LNCaP clone FGC (cell line): ENCODE measurements at regions not wholly inside any gene's neighbourhood (a gene's known extent, or its start where the extent isn't known, plus 50 kb on each side); places are given as distances from the start of the nearest gene placed in this dataset.

Source experiments
- DNase-seq: peaks from one replicate; pipeline ENCODE4 v3.0.0-alpha.2; 2011; ENCODE audit warnings: low read depth
- H3K4me3 ChIP-seq: 2 replicates; pipeline ENCODE4 v1.5.1; 2011; ENCODE audit warnings: mild to moderate bottlenecking, low read depth, low read length, control low read depth
- TF ChIP-seq, protein P1 (sequence below): IDR thresholded peaks from 2 replicates; pipeline ENCODE4 v1.5.1; 2012; ENCODE audit warnings: mild to moderate bottlenecking; ENCODE audit not compliant: control insufficient read depth, insufficient read depth; ENCODE audit errors: extremely low read depth

DNA sequence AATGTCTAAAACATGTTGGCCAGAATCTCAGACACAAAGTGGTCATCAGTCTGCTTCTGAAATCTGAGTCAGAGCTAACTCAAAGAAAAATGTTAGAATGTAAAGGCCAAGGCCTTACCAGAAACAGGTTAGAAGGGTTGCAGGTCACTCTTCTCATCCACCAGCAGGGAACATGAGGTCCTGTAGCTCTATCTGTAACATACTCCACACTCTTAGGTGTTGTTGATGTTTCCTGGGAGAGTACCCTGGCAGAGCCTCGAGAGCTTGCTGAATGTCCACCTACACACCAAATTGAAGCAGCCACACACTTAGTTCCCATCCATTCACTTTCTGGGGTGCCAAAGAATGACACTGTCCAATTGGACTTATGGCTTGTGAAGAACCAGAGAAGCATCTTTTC, 76.6 kb upstream of the INPP4B start:
- no peak for DNase-seq
- TF ChIP-seq, protein P1, sequence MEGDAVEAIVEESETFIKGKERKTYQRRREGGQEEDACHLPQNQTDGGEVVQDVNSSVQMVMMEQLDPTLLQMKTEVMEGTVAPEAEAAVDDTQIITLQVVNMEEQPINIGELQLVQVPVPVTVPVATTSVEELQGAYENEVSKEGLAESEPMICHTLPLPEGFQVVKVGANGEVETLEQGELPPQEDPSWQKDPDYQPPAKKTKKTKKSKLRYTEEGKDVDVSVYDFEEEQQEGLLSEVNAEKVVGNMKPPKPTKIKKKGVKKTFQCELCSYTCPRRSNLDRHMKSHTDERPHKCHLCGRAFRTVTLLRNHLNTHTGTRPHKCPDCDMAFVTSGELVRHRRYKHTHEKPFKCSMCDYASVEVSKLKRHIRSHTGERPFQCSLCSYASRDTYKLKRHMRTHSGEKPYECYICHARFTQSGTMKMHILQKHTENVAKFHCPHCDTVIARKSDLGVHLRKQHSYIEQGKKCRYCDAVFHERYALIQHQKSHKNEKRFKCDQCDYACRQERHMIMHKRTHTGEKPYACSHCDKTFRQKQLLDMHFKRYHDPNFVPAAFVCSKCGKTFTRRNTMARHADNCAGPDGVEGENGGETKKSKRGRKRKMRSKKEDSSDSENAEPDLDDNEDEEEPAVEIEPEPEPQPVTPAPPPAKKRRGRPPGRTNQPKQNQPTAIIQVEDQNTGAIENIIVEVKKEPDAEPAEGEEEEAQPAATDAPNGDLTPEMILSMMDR: no peak
- no peak overlapping the region for H3K4me3 ChIP-seq

- H3K4me3 ChIP-seq: no peak overlapping the region
- DNase-seq: no peak
- TF ChIP-seq, protein P1: no peak
Measured at GRCh38 chr4:142923619-142924018, 77.5 kb upstream of the INPP4B start.

DNA sequence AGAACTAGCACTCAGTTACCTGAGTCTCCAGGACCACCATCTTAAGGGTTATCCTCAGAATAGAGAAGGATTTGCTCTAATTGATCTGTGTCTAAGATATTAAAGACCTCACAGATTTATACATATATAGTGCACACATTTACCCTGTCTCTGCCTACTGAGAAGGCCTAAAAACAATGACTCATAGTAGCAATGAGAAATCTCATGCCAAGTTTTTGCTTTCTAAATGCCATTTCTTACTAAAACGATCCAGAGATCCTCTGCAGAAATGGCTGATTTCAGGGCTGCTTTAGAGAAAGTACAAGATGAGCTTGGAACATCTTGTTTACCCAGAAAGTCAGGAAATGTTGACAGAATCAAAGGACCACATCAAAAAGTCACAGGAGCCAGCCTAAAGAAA, 79.1 kb upstream of the INPP4B start:
- TF ChIP-seq, protein P1: no peak
- DNase-seq: no peak
- H3K4me3 ChIP-seq: no peak overlapping the region

DNA sequence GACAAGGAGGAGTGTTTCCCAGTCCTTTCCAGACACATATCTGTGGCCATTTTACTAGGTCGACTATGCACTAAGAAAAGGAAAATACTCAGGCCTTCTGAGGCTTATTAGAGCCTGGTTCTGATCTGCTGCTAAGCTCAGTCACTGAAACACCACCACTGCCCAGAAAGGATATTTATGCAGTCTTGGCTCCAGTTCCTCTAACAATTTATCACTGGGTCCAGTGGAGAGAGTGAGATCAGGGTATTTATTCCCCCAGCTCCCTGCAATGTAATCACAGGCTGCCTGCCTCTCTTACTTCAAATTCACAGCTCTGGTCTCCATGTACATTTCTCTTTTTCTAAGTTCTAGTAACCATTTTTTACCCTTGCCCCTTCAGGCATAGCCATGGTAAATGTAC, 81.6 kb upstream of the INPP4B start:
- no peak overlapping the region for H3K4me3 ChIP-seq
- DNase-seq: no peak
- TF ChIP-seq, protein P1: no peak

DNA sequence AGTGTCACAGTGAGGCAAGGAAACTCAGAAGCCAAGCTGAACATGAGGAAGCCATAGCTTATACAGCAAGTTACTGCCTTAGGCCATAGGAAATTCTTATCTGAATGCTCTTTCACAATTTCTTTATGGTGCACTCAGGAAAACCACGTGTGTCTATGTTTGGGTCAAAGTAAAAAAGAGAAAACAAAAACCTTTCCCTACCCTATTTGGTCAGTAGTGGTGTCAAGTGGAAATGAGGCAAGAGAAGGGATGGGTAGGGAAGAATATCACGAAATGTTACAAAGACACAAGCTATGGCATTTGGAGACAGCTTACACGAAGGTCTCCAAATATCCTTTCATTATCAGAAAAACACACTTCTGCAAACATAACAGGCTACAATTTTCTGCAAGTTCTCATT, 83.4 kb upstream of the INPP4B start:
- DNase-seq: no peak
- TF ChIP-seq, protein P1: no peak
- no peak overlapping the region for H3K4me3 ChIP-seq

DNA sequence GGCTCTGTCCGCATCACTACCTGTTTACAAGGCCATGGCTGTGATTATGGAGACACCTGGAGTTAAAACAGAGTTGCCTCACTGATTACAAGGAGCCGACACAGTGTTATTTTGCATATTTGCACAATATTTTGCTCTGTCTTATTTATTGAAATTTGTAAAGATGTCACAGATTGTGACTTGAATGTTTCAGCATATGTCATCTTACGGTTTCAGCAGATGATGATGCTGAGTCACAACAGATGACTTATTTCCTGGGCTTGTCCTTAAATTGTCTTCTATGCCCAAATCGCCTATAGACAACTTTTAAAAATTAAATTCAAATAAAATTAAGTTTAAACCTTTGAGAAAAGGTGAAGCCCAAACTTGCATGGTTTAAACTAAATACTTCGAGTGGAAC, 87.1 kb upstream of the INPP4B start:
- TF ChIP-seq, protein P1: no peak

More for the DNA sequence above, 87.1 kb upstream of the INPP4B start:
- H3K4me3 ChIP-seq: no peak overlapping the region
- no peak for DNase-seq
